Endothelial cell of umbilical vein (primary cell): ENCODE measurements at regions not wholly inside any gene's neighbourhood (a gene's known extent, or its start where the extent isn't known, plus 50 kb on each side); places are given as distances from the start of the nearest gene placed in this dataset.

Experiments used
- CTCF ChIP-seq, 2 donors: IDR thresholded peaks; 1 replicate in 1 of 2; 2 replicates in 1 of 2; pipeline ENCODE4 v1.5.1; 2011; ENCODE audit warnings: low read length in 2 of 2, mild to moderate bottlenecking in 2 of 2, moderate library complexity in 2 of 2, control low read depth in 1 of 2, inconsistent platforms in 1 of 2, low read depth in 1 of 2; ENCODE audit not compliant: insufficient read depth in 1 of 2; ENCODE audit errors: extremely low read depth in 1 of 2
- EZH2 ChIP-seq: IDR thresholded peaks from 2 replicates; pipeline ENCODE4 v1.6.1; 2012; ENCODE audit warnings: borderline replicate concordance, low read depth, mild to moderate bottlenecking, moderate library complexity, low read length, inconsistent platforms; ENCODE audit not compliant: severe bottlenecking
- FOS ChIP-seq: IDR thresholded peaks from 2 replicates; pipeline ENCODE4 v1.6.1; 2011; ENCODE audit warnings: mild to moderate bottlenecking, low read length, moderate library complexity, borderline replicate concordance; ENCODE audit not compliant: insufficient read depth
- MAX ChIP-seq: IDR thresholded peaks from 2 replicates; pipeline ENCODE4 v1.6.1; 2011; ENCODE audit not compliant: insufficient read depth, insufficient read length
- POLR2A ChIP-seq: IDR thresholded peaks from 2 replicates; pipeline ENCODE4 v1.6.1; 2012; ENCODE audit warnings: low read depth, mild to moderate bottlenecking, control low read depth, low read length
- POLR2AphosphoS5 ChIP-seq: IDR thresholded peaks from 2 replicates; pipeline ENCODE4 v1.6.1; 2012; ENCODE audit warnings: low read depth, mild to moderate bottlenecking, control low read depth, low read length, moderate library complexity; ENCODE audit not compliant: insufficient read depth

GRCh38 chr22:47813661-47814060, 1051.2 kb downstream of the TBC1D22A start:
- TF ChIP-seq CTCF (IDR thresholded peaks at IDR 0.05; ENCODE audit: extremely low read depth in 1 of 2, insufficient read depth in 1 of 2, low read depth in 1 of 2, low read length in 2 of 2) (no peak), FOS (no peak), EZH2 (no peak), POLR2A (no peak), MAX (no peak), POLR2AphosphoS5 (no peak)
